RWPE1 (cell line): ENCODE measurements at regions not wholly inside any gene's neighbourhood (a gene's known extent, or its start where the extent isn't known, plus 50 kb on each side); places are given as distances from the start of the nearest gene placed in this dataset.

Experiments used
- CTCF ChIA-PET: fragments of 350-600 bp; sonication (Branson Sonifier 250); formaldehyde crosslinking; extraction: SDS; loops from one replicate; lab custom pipeline; 2021; lab: Yijun Ruan, JAX
- POLR2A ChIA-PET: fragments of 400-600 bp; formaldehyde crosslinking; extraction: SDS; loops from one replicate; lab custom pipeline; 2020; ENCODE audit warnings: antibody characterized with exemption; ENCODE audit not compliant: low non-redundant PET; lab: Yijun Ruan, JAX
- DNase-seq: peaks from one replicate; pipeline ENCODE4 v3.0.0; 2012; ENCODE audit warnings: low spot score
- H3K27ac ChIP-seq: fragments of 450-650 bp; 2 replicates; pipeline ENCODE4 v1.5.1; 2017
- TF ChIP-seq, protein P1 (sequence below): fragments of 450-650 bp; conservative IDR thresholded peaks from 2 replicates; pipeline ENCODE4 v1.5.1; 2017; ENCODE audit warnings: low read depth, mild to moderate bottlenecking

DNA sequence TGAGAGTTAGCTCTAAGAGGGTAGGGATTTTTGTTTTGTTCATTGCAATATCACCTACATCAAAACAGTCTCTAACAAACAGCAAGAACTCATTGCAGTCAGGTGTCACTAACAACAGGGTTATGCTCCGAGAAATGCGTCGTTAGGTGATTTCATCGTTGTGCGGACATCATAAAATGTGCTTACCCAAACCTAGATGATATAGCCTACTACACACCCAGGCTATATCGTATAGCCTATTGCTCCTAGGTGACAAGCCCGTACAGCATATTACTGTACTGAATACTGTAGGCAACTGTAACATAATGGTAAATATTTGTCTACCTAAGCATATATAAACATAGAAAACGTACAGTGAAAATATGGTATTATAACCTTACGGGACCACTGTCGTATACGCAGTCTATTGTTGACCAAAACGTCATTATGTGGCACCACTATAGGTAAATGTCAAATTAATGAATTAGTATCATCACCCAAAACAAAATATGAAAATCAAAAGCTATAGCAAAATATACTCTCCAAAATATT lies 49.9 kb upstream of the TAB2 start:
- no peak overlapping the region for H3K27ac ChIP-seq
- TF ChIP-seq, protein P1, sequence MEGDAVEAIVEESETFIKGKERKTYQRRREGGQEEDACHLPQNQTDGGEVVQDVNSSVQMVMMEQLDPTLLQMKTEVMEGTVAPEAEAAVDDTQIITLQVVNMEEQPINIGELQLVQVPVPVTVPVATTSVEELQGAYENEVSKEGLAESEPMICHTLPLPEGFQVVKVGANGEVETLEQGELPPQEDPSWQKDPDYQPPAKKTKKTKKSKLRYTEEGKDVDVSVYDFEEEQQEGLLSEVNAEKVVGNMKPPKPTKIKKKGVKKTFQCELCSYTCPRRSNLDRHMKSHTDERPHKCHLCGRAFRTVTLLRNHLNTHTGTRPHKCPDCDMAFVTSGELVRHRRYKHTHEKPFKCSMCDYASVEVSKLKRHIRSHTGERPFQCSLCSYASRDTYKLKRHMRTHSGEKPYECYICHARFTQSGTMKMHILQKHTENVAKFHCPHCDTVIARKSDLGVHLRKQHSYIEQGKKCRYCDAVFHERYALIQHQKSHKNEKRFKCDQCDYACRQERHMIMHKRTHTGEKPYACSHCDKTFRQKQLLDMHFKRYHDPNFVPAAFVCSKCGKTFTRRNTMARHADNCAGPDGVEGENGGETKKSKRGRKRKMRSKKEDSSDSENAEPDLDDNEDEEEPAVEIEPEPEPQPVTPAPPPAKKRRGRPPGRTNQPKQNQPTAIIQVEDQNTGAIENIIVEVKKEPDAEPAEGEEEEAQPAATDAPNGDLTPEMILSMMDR: no peak
- no peak for DNase-seq
- CTCF ChIA-PET: no interaction called here
- POLR2A ChIA-PET: no interaction called here
